ENCODE measurements at regions not wholly inside any gene's neighbourhood (a gene's known extent, or its start where the extent isn't known, plus 50 kb on each side); places are given as distances from the start of the nearest gene placed in this dataset.

DNA sequence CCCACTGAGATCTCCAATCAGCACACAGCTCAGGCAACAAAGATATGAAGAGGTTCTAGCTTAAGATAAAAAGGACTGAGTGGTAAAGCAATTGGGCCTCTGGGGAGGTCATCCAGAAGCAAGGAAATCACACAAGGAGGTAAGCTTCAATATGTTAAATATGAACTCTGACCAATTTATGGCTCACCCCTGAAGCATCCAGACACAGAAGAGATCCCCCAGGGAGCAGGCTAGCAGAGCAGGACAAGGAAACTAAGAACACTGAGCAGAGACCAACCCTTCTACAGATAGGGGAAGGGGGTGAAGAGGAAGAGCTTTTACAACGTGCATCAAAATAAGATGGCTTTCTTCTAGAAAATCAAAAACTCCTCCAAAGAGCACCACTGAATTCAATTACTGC lies 616.2 kb downstream of the DNAH5 start:
- no peak overlapping the region for H3K27ac Mint-ChIP-seq (ENCODE audit: unreplicated experiment)
- no peaks in the 10 kb centered on the region for H3K9me3 Mint-ChIP-seq (ENCODE audit: unreplicated experiment)
- no peaks in the 10 kb centered on the region for H3K36me3 Mint-ChIP-seq (ENCODE audit: unreplicated experiment)
- H3K27me3 Mint-ChIP-seq (ENCODE audit: unreplicated experiment), result no peaks in the 10 kb centered on the region
- H3K4me3 Mint-ChIP-seq (ENCODE audit: unreplicated experiment), result no peak overlapping the region
- no peaks in the 10 kb centered on the region for H3K4me1 Mint-ChIP-seq (ENCODE audit: unreplicated experiment)
- TF ChIP-seq, protein P1, sequence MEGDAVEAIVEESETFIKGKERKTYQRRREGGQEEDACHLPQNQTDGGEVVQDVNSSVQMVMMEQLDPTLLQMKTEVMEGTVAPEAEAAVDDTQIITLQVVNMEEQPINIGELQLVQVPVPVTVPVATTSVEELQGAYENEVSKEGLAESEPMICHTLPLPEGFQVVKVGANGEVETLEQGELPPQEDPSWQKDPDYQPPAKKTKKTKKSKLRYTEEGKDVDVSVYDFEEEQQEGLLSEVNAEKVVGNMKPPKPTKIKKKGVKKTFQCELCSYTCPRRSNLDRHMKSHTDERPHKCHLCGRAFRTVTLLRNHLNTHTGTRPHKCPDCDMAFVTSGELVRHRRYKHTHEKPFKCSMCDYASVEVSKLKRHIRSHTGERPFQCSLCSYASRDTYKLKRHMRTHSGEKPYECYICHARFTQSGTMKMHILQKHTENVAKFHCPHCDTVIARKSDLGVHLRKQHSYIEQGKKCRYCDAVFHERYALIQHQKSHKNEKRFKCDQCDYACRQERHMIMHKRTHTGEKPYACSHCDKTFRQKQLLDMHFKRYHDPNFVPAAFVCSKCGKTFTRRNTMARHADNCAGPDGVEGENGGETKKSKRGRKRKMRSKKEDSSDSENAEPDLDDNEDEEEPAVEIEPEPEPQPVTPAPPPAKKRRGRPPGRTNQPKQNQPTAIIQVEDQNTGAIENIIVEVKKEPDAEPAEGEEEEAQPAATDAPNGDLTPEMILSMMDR (IDR thresholded peaks at IDR 0.05), result no peak
- no peak for DNase-seq (ENCODE audit: extremely low spot score, unreplicated experiment)

GRCh38 chr5:13325765-13326164 lies 618.7 kb downstream of the DNAH5 start:
- no peaks in the 10 kb centered on the region for H3K27me3 Mint-ChIP-seq (ENCODE audit: unreplicated experiment)
- H3K27ac Mint-ChIP-seq (ENCODE audit: unreplicated experiment), result no peak overlapping the region
- TF ChIP-seq, protein P1 (IDR thresholded peaks at IDR 0.05), result no peak
- no peaks in the 10 kb centered on the region for H3K9me3 Mint-ChIP-seq (ENCODE audit: unreplicated experiment)
- H3K4me1 Mint-ChIP-seq (ENCODE audit: unreplicated experiment), result no peaks in the 10 kb centered on the region
- H3K4me3 Mint-ChIP-seq (ENCODE audit: unreplicated experiment), result no peak overlapping the region
- no peaks in the 10 kb centered on the region for H3K36me3 Mint-ChIP-seq (ENCODE audit: unreplicated experiment)
- DNase-seq (ENCODE audit: extremely low spot score, unreplicated experiment), result no peak

DNA sequence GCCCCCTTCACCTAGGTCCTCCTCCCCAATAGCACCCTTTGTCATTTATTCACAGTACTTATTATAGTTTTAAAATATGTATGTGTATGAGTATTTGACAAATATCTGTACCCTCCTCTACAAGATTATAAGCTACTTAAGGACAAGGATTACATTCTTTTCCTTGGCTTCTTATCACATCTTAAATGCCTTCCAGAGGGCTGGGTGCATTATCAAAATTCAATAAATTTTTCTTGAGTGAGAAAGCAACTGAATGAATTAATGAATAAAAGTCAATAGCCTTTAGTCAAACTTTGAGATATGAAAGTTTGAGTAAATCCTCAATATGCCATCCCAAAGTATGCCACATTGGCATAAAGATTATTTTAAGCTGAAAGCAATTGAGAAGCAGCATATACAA lies 621.7 kb downstream of the DNAH5 start:
- Mint-ChIP-seq H3K4me3 (ENCODE audit: unreplicated experiment) (no peak overlapping the region), H3K4me1 (ENCODE audit: unreplicated experiment) (no peaks in the 10 kb centered on the region), H3K27me3 (ENCODE audit: unreplicated experiment) (no peaks in the 10 kb centered on the region), H3K9me3 (ENCODE audit: unreplicated experiment) (peaks cover 3% of the 10 kb centered on the region), H3K27ac (ENCODE audit: unreplicated experiment) (no peak overlapping the region), H3K36me3 (ENCODE audit: unreplicated experiment) (no peaks in the 10 kb centered on the region)
- TF ChIP-seq, protein P1 (IDR thresholded peaks at IDR 0.05), result no peak
- DNase-seq (ENCODE audit: extremely low spot score, unreplicated experiment), result no peak

GRCh38 chr5:13317654-13318053 lies 626.8 kb downstream of the DNAH5 start:
- no peak for DNase-seq (ENCODE audit: extremely low spot score, unreplicated experiment)
- no peak overlapping the region for H3K4me3 Mint-ChIP-seq (ENCODE audit: unreplicated experiment)
- H3K27ac Mint-ChIP-seq (ENCODE audit: unreplicated experiment), result no peak overlapping the region
- no peaks in the 10 kb centered on the region for H3K4me1 Mint-ChIP-seq (ENCODE audit: unreplicated experiment)
- H3K27me3 Mint-ChIP-seq (ENCODE audit: unreplicated experiment), result no peaks in the 10 kb centered on the region
- H3K36me3 Mint-ChIP-seq (ENCODE audit: unreplicated experiment), result no peaks in the 10 kb centered on the region
- TF ChIP-seq, protein P1 (IDR thresholded peaks at IDR 0.05), result no peak
- H3K9me3 Mint-ChIP-seq (ENCODE audit: unreplicated experiment), result peaks cover 13% of the 10 kb centered on the region

DNA sequence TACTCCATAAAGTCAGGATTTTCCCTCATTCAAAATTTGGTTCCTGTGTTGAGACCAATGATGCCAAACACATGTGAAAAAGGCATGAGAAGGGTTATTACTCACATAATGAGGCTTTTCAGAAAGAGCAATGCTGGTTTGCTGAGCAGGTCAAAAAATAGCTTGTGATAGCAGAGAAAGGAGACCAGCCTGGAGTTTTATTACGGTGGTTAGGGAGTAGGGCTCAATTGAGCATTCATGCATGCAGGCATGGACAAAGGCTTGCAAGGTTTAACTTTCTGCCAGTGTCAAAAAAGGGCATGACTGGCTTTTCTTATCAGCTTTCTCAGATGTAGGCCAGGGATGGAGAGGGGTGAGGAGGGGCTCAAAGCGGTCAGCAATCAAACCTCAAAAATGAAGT lies 628.3 kb downstream of the DNAH5 start:
- TF ChIP-seq, protein P1 (IDR thresholded peaks at IDR 0.05), result no peak
- no peak for DNase-seq (ENCODE audit: extremely low spot score, unreplicated experiment)
- H3K27me3 Mint-ChIP-seq (ENCODE audit: unreplicated experiment), result no peaks in the 10 kb centered on the region
- no peaks in the 10 kb centered on the region for H3K4me1 Mint-ChIP-seq (ENCODE audit: unreplicated experiment)
- H3K36me3 Mint-ChIP-seq (ENCODE audit: unreplicated experiment), result no peaks in the 10 kb centered on the region
- H3K4me3 Mint-ChIP-seq (ENCODE audit: unreplicated experiment), result no peak overlapping the region
- peaks cover 13% of the 10 kb centered on the region for H3K9me3 Mint-ChIP-seq (ENCODE audit: unreplicated experiment)
- no peak overlapping the region for H3K27ac Mint-ChIP-seq (ENCODE audit: unreplicated experiment)
